RWPE2 (cell line): ENCODE measurements at regions not wholly inside any gene's neighbourhood (a gene's known extent, or its start where the extent isn't known, plus 50 kb on each side); places are given as distances from the start of the nearest gene placed in this dataset.

Experiments used
- ATAC-seq: fragments of 200-7000 bp; cut with Tn5 transposase; 3 replicates; pipeline ENCODE4 v1.9.1; 2021; ENCODE audit warnings: low read depth
- DNase-seq: peaks from one replicate; pipeline ENCODE4 v3.0.0-alpha.2; 2020; ENCODE audit warnings: low spot score
- H3K27ac ChIP-seq: fragments of 450-650 bp; 2 replicates; pipeline ENCODE4 v1.5.1; 2017; ENCODE audit warnings: mild to moderate bottlenecking; ENCODE audit not compliant: poor library complexity, severe bottlenecking
- H3K27me3 ChIP-seq: fragments of 250-450 bp; sonication (Bioruptor Pico); 2 replicates; pipeline ENCODE4 v1.5.1; 2021; ENCODE audit warnings: mild to moderate bottlenecking, moderate library complexity; ENCODE audit not compliant: insufficient read depth, poor library complexity, severe bottlenecking
- H3K36me3 ChIP-seq: fragments of 250-450 bp; sonication (Bioruptor Pico); 2 replicates; pipeline ENCODE4 v1.5.1; 2020; ENCODE audit warnings: low read depth, mild to moderate bottlenecking, moderate library complexity
- H3K4me1 ChIP-seq: fragments of 250-450 bp; sonication (Bioruptor Pico); 2 replicates; pipeline ENCODE4 v1.5.1; 2021; ENCODE audit warnings: mild to moderate bottlenecking, moderate library complexity; ENCODE audit not compliant: insufficient read depth, poor library complexity, severe bottlenecking
- H3K4me3 ChIP-seq: fragments of 250-450 bp; sonication (Bioruptor Pico); 2 replicates; pipeline ENCODE4 v1.5.1; 2021; ENCODE audit warnings: mild to moderate bottlenecking, moderate library complexity; ENCODE audit not compliant: severe bottlenecking
- H3K9me3 ChIP-seq: fragments of 250-450 bp; sonication (Bioruptor Pico); 2 replicates; pipeline ENCODE4 v1.5.1; 2021; ENCODE audit warnings: mild to moderate bottlenecking, moderate library complexity; ENCODE audit not compliant: severe bottlenecking
- TF ChIP-seq, protein P1 (sequence below): fragments of 450-650 bp; IDR thresholded peaks from one replicate; pipeline ENCODE4 v1.5.1; 2017; ENCODE audit warnings: mild to moderate bottlenecking, moderate library complexity; ENCODE audit not compliant: poor library complexity, severe bottlenecking

DNA sequence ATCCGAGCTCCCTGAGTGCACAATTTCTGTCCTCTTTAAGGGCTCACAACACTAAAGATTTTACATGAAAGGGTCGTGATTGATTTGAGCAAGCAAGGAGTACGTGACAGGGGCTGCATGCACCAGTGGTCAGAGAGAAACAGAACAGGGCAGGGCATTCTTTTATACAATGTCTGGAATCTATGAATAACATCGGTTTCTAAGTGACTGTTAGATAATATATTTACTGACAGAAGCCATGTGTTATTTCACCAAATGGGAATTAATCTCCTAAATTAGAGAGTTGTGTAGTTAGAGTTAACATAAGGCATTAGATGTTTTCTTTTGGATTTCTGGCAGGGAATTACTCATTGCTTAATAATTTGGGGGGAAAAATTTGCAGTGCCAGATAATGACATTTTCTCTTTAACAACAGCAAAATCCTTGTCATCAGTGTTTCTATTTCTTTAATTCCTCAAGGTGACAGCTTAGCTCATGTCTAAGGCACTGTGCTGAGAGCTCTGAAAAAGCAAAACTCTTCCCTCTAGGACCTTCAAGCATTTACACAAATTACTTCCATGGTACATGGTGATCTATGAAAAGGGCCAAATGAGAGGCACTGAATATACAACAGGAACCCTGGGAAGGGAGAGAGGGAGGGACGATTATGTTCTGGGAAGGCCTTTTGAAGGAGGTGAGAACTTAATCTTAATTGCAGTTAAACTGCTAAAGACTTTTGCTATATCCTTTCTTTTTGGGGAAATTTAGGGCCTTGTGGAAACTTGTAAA, 145.0 kb downstream of the RTL3 start:
- Histone ChIP-seq H3K9me3 (no peaks in the 10 kb centered on the region), H3K36me3 (no peaks in the 10 kb centered on the region), H3K4me1 (no peaks in the 10 kb centered on the region), H3K4me3 (no peak overlapping the region), H3K27me3 (no peaks in the 10 kb centered on the region), H3K27ac (no peak overlapping the region)
- TF ChIP-seq, protein P1, sequence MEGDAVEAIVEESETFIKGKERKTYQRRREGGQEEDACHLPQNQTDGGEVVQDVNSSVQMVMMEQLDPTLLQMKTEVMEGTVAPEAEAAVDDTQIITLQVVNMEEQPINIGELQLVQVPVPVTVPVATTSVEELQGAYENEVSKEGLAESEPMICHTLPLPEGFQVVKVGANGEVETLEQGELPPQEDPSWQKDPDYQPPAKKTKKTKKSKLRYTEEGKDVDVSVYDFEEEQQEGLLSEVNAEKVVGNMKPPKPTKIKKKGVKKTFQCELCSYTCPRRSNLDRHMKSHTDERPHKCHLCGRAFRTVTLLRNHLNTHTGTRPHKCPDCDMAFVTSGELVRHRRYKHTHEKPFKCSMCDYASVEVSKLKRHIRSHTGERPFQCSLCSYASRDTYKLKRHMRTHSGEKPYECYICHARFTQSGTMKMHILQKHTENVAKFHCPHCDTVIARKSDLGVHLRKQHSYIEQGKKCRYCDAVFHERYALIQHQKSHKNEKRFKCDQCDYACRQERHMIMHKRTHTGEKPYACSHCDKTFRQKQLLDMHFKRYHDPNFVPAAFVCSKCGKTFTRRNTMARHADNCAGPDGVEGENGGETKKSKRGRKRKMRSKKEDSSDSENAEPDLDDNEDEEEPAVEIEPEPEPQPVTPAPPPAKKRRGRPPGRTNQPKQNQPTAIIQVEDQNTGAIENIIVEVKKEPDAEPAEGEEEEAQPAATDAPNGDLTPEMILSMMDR, result no peak
- DNase-seq (no peak), ATAC-seq (no peak)

DNA sequence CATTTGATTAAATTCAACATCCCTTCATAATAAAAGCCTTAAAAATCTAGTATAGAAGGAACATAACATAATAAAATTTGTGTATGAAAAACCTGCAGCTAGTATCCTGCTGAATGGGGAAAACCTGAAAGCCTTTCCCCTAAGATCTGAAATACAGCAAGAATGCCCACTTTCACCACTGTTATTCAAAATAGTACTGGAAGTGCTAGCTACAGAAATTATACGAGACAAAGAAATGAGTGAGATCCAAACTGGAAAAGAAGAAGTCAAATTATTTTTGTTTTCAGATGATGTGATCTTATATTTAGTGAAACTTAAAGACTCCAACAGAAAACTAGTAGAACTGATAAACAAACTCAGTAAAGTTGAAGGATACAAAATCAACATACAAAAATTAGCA, 152.9 kb downstream of the RTL3 start:
- no peak for ATAC-seq
- H3K27ac ChIP-seq, result no peak overlapping the region
- H3K9me3 ChIP-seq, result no peaks in the 10 kb centered on the region
- no peaks in the 10 kb centered on the region for H3K36me3 ChIP-seq
- no peaks in the 10 kb centered on the region for H3K4me1 ChIP-seq
- TF ChIP-seq, protein P1, result no peak
- DNase-seq, result no peak
- no peaks in the 10 kb centered on the region for H3K27me3 ChIP-seq
- H3K4me3 ChIP-seq, result no peak overlapping the region

DNA sequence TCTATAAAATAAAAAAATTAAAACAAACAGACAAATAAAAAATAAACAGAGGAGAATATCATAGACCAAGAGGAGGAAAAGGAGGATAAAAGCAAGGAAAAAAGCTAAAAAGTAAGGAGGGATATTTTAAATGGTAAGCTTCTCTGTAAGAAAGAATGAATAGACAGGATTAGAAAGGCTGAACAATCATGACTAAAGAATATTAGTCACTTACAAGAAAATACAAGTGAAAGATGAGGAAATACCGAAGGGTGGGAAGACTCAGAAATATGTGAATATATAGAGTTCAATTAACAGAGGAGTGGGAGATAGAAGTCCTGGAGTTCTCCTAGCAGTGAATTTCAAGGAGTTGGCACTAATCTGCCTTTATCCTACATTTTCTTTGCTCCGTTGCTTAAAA, 162.6 kb downstream of the RTL3 start:
- Histone ChIP-seq H3K27me3 (no peaks in the 10 kb centered on the region), H3K36me3 (no peaks in the 10 kb centered on the region), H3K9me3 (no peaks in the 10 kb centered on the region), H3K4me3 (no peak overlapping the region), H3K27ac (no peak overlapping the region), H3K4me1 (no peaks in the 10 kb centered on the region)
- ATAC-seq (no peak), DNase-seq (no peak)
- TF ChIP-seq, protein P1, result no peak

DNA sequence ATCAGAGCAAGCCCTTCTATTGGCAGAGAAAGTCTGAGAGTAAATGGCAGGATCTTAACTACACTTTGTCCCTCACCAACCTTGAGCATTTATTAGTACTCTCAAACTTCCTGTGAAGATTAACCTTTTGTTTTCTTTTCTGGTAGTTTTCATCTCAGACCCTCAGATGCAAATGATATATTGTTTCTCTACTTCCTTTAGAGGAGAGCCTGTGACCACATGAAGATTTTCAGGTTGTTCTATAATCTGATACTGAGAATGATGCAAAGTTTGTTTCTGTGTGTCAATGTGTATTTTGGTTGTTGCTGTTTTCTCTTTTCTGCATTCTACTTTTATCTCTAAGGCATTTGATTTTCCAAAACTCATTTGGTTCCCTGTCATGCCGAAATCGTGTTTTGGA, 165.8 kb upstream of the CYSLTR1 start:
- Histone ChIP-seq H3K36me3 (no peaks in the 10 kb centered on the region), H3K27ac (no peak overlapping the region)
- no peak for ATAC-seq

DNA sequence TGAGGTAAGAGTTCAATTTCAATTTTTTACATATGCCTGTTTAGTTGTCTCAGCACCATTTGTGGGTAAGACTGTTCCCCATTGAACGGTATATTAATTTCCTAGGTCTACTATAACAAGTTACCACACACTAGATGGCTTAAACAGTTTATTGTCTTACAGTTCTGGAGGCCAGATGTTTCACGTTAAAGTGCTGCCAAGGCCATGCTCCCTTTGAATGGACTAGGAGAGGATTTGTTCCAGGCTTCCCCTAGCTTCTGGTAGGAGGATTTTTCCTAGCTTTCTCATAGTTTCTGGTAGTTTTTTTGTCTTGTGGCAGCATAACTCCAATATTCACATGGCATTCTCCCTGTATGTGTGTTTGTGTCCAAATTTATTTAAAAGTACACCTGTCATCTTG, 149.3 kb upstream of the CYSLTR1 start:
- H3K27me3 ChIP-seq, result no peaks in the 10 kb centered on the region
- H3K9me3 ChIP-seq, result no peaks in the 10 kb centered on the region
- no peak overlapping the region for H3K27ac ChIP-seq
- TF ChIP-seq, protein P1, result no peak
- H3K4me1 ChIP-seq, result no peaks in the 10 kb centered on the region
- H3K36me3 ChIP-seq, result no peaks in the 10 kb centered on the region
- H3K4me3 ChIP-seq, result no peak overlapping the region
- ATAC-seq, result no peak
- no peak for DNase-seq

More for the DNA sequence above, 165.8 kb upstream of the CYSLTR1 start:
- TF ChIP-seq, protein P1, result no peak
- Histone ChIP-seq H3K4me3 (no peak overlapping the region), H3K27me3 (no peaks in the 10 kb centered on the region), H3K9me3 (no peaks in the 10 kb centered on the region), H3K4me1 (no peaks in the 10 kb centered on the region)
- DNase-seq, result no peak
